Type B pancreatic cell (in vitro differentiated cells): ENCODE measurements at regions not wholly inside any gene's neighbourhood (a gene's known extent, or its start where the extent isn't known, plus 50 kb on each side); places are given as distances from the start of the nearest gene placed in this dataset.

Experiments used
- DNase-seq: peaks from one replicate; pipeline ENCODE4 v3.0.0; 2021; ENCODE audit warnings: mixed read lengths; ENCODE audit not compliant: unreplicated experiment; ENCODE audit errors: extremely low spot score
- H3K27ac Mint-ChIP-seq: 2 replicates; pipeline ENCODE4 v1.8.0; 2021; ENCODE audit warnings: mild to moderate bottlenecking, mixed read lengths
- H3K27me3 Mint-ChIP-seq: 2 replicates; pipeline ENCODE4 v1.8.0; 2021; ENCODE audit warnings: mixed read lengths
- H3K36me3 Mint-ChIP-seq: 2 replicates; pipeline ENCODE4 v1.8.0; 2021; ENCODE audit warnings: mixed read lengths
- H3K4me1 Mint-ChIP-seq: one replicate; pipeline ENCODE4 v1.8.0; 2021; ENCODE audit warnings: mixed read lengths; ENCODE audit not compliant: unreplicated experiment
- H3K4me3 Mint-ChIP-seq: 2 replicates; pipeline ENCODE4 v1.8.0; 2021; ENCODE audit warnings: mild to moderate bottlenecking, mixed read lengths
- H3K9me3 Mint-ChIP-seq: 2 replicates; pipeline ENCODE4 v1.8.0; 2021; ENCODE audit warnings: mixed read lengths
- CTCF ChIP-seq: fragments of 200-600 bp; sonication (generic); conservative IDR thresholded peaks from 2 replicates; pipeline ENCODE4 v1.5.0; 2021; ENCODE audit warnings: antibody characterized with exemption, mild to moderate bottlenecking

- Mint-ChIP-seq H3K9me3 (no peaks in the 10 kb centered on the region), H3K4me3 (no peak overlapping the region), H3K27me3 (peaks cover 20% of the 10 kb centered on the region), H3K4me1 (peaks cover 7% of the 10 kb centered on the region), H3K36me3 (no peaks in the 10 kb centered on the region), H3K27ac (no peak overlapping the region)
- peak; percentile 45 for DNase-seq
- TF ChIP-seq CTCF, result no peak
These were observed 282.5 kb downstream of the GLRX3 start for GRCh38 chr10:130418731-130419130.

GRCh38 chr10:130421909-130422308, 285.7 kb downstream of the GLRX3 start:
- DNase-seq, result peak; percentile 60
- Mint-ChIP-seq H3K27ac (no peak overlapping the region), H3K9me3 (no peaks in the 10 kb centered on the region), H3K36me3 (no peaks in the 10 kb centered on the region), H3K4me1 (peaks cover 7% of the 10 kb centered on the region), H3K4me3 (no peak overlapping the region), H3K27me3 (peaks cover 9% of the 10 kb centered on the region)
- no peak for TF ChIP-seq CTCF

DNA sequence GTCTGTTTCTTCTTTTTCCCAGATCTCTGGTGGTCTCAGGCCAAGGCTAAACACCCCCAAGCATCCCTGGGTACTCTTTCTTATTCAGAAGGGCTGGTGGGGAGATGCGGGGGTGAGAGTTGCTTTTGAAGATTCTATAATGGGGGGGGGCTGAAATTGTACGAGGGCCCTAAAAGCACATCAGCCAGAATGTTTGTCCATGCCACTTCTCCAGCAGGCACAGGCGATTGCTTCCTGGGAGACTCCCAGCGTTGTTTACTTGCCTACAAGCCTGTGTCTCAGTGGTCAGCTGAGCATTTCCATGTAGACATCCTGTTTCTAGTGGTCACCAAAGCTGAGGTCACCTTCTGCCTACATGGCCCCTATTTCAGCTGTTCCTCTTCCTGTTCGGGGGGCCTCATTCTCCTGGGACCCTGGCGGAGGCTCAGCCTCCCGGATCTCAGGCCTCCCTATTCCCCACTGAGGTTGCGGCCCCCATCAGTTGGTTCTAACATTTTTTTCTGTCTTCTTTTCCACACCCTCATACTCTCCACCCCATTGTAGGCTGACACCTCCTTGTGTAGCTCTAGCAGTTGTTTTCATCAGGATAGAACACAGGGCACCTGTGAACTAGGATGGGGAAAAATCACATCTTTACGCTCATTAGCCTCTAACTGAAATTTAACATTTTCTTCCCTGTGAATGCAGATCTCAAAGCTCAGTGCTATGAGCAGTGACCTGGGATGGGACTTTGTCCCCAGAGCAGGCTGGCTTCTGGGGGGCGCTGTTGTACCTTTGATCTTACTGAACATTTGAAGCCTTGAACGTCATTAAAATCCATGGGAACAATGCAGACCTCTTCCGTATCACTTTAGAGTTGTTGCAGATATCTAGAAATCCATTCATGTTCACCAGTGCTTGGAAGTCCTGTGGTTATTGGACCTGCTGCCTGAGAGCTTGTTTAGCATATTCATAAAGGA, 286.5 kb downstream of the GLRX3 start:
- peaks cover 4% of the 10 kb centered on the region for H3K27me3 Mint-ChIP-seq
- no peak overlapping the region for H3K4me3 Mint-ChIP-seq
- H3K27ac Mint-ChIP-seq, result no peak overlapping the region
- peaks cover 7% of the 10 kb centered on the region for H3K4me1 Mint-ChIP-seq
- no peaks in the 10 kb centered on the region for H3K9me3 Mint-ChIP-seq
- TF ChIP-seq CTCF, result no peak
- H3K36me3 Mint-ChIP-seq, result no peaks in the 10 kb centered on the region
- DNase-seq, result no peak

DNA sequence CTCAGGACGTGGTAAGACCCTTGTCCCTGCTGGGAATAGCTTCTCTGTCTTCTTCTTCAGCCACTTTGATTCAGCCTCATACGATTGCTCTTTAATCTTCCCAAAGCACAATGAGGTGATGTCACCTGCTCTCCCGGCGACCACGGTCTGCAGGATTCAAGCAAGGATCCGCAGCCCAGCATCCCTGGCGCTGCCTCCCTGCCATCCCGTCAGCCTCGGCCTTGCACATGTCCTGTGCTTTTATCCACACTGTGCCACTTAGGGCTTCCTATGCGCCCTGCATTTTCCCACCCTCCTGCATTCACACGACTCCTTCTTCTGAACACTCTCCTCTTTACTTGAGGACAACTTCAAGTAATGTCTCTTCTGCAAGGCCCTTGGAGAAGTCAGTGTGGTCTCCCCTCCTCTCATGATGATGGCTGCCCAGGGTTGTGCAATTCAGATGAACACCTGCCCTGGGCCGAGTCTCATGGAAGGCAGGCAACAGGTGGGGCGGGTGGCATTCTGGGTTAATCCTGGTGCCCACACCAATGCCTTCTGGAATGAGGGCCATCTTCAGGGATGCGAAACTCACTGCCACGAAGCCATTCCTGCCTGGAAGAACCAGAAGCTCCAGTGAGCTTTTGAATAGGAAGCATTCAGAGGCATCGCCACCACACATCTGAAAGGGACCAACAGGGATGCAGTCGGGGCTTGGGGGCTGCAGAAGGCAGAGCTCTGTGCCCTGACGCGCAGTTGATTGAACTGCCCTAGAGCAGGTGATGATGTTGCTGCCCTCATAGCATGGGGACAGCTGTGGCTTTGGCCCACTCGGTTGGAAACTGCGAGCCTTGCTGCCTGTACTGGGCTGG, 287.5 kb downstream of the GLRX3 start:
- peak; percentile 50 for DNase-seq
- TF ChIP-seq CTCF, result no peak
- Mint-ChIP-seq H3K4me1 (no peaks in the 10 kb centered on the region), H3K36me3 (no peaks in the 10 kb centered on the region), H3K27ac (no peak overlapping the region), H3K27me3 (no peaks in the 10 kb centered on the region), H3K4me3 (no peak overlapping the region), H3K9me3 (no peaks in the 10 kb centered on the region)

DNA sequence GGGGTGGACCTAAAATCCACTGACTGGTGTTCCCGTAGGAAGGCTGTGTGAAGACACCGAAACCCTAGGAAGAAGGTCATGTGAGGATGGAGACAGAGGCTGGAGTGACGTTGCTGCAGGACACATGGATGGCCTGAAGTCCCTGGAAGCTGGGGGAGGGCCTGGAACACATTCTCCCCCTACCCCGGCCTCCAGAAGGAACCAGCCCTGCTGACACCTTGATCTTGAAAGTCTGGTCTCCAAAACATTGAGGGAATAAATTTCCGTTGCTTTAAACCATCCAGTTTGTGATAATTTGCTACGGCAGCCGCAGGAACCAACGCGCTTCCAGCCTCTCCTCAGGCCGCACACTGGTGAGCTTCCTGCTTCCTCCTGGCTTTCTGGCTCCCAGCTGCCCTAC, 288.2 kb downstream of the GLRX3 start:
- peak; percentile 39 for DNase-seq
- H3K27me3 Mint-ChIP-seq, result no peaks in the 10 kb centered on the region
- H3K9me3 Mint-ChIP-seq, result no peaks in the 10 kb centered on the region
- no peak overlapping the region for H3K27ac Mint-ChIP-seq
- H3K36me3 Mint-ChIP-seq, result no peaks in the 10 kb centered on the region
- no peak overlapping the region for H3K4me3 Mint-ChIP-seq
- H3K4me1 Mint-ChIP-seq, result no peaks in the 10 kb centered on the region
- TF ChIP-seq CTCF, result no peak
